Hepatocyte (in vitro differentiated cells): ENCODE measurements at regions not wholly inside any gene's neighbourhood (a gene's known extent, or its start where the extent isn't known, plus 50 kb on each side); places are given as distances from the start of the nearest gene placed in this dataset.

Experiments
- CTCF ChIP-seq: fragments of 200-600 bp; sonication (generic); IDR thresholded peaks from 2 replicates; pipeline ENCODE4 v1.5.1; 2016; ENCODE audit warnings: antibody characterized with exemption, mild to moderate bottlenecking; ENCODE audit not compliant: poor library complexity
- EZH2 ChIP-seq: fragments of 200-600 bp; sonication (generic); IDR thresholded peaks from 2 replicates; pipeline ENCODE4 v1.6.1; 2016; ENCODE audit warnings: antibody characterized with exemption, mild to moderate bottlenecking, borderline replicate concordance
- EZH2phosphoT487 ChIP-seq: fragments of 200-600 bp; sonication (generic); IDR thresholded peaks from one replicate; pipeline ENCODE4 v1.6.1; 2018; ENCODE audit warnings: antibody characterized with exemption, mild to moderate bottlenecking, low read depth, moderate library complexity; ENCODE audit not compliant: unreplicated experiment, severe bottlenecking

- TF ChIP-seq EZH2, result no peak
- TF ChIP-seq CTCF, result no peak
- TF ChIP-seq EZH2phosphoT487, result no peak
These were observed 64.4 kb upstream of the SLC7A3 start for GRCh38 chrX:70995338-70995737.
